HFFc6 (cell line): ENCODE measurements at regions not wholly inside any gene's neighbourhood (a gene's known extent, or its start where the extent isn't known, plus 50 kb on each side); places are given as distances from the start of the nearest gene placed in this dataset.

Source experiments
- DNase-seq: peaks from one replicate; pipeline ENCODE4 v3.0.0-alpha.2; 2018
- H3K27ac Mint-ChIP-seq: 2 replicates; pipeline ENCODE4 v1.8.0; 2020; ENCODE audit warnings: mild to moderate bottlenecking, mixed read lengths
- H3K27me3 Mint-ChIP-seq: 2 replicates; pipeline ENCODE4 v1.8.0; 2021; ENCODE audit warnings: mild to moderate bottlenecking, moderate library complexity, mixed read lengths; ENCODE audit not compliant: insufficient read depth
- H3K36me3 Mint-ChIP-seq: 2 replicates; pipeline ENCODE4 v1.8.0; 2021; ENCODE audit warnings: low read depth, mixed read lengths
- H3K4me1 Mint-ChIP-seq: 2 replicates; pipeline ENCODE4 v1.8.0; 2020; ENCODE audit warnings: low read depth, mixed read lengths
- H3K4me3 Mint-ChIP-seq: 2 replicates; pipeline ENCODE4 v1.8.0; 2020; ENCODE audit warnings: mild to moderate bottlenecking, moderate library complexity, mixed read lengths
- H3K9me3 Mint-ChIP-seq: 2 replicates; pipeline ENCODE4 v1.8.0; 2020; ENCODE audit warnings: mild to moderate bottlenecking, mixed read lengths
- TF ChIP-seq, protein P1 (sequence below): fragments of 200-600 bp; sonication (generic); IDR thresholded peaks from 2 replicates; pipeline ENCODE4 v1.5.0; 2021; ENCODE audit warnings: antibody characterized with exemption, mild to moderate bottlenecking

DNA sequence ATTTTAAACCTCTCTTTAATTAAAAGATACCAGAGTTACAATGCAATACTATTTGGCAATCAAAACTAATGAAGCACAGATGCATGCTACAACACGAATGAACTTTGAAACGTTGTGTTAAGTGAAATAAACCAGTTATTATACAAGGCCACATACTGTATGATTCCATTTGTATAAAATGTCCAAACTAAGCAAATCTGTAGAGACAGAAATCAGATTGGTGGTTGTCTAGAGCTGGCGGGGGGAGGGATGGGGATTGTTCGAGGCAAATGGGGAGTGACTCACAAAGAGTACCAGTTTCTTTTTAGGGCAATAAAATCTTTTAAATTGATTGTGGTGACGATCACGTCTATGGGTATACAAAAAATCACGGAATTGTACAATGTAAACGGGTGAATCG lies 677.0 kb downstream of the NTRK3 start:
- TF ChIP-seq, protein P1, sequence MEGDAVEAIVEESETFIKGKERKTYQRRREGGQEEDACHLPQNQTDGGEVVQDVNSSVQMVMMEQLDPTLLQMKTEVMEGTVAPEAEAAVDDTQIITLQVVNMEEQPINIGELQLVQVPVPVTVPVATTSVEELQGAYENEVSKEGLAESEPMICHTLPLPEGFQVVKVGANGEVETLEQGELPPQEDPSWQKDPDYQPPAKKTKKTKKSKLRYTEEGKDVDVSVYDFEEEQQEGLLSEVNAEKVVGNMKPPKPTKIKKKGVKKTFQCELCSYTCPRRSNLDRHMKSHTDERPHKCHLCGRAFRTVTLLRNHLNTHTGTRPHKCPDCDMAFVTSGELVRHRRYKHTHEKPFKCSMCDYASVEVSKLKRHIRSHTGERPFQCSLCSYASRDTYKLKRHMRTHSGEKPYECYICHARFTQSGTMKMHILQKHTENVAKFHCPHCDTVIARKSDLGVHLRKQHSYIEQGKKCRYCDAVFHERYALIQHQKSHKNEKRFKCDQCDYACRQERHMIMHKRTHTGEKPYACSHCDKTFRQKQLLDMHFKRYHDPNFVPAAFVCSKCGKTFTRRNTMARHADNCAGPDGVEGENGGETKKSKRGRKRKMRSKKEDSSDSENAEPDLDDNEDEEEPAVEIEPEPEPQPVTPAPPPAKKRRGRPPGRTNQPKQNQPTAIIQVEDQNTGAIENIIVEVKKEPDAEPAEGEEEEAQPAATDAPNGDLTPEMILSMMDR: no peak
- H3K4me1 Mint-ChIP-seq: peaks cover 10% of the 10 kb centered on the region; the same call in 1 of the 2 replicates

DNA sequence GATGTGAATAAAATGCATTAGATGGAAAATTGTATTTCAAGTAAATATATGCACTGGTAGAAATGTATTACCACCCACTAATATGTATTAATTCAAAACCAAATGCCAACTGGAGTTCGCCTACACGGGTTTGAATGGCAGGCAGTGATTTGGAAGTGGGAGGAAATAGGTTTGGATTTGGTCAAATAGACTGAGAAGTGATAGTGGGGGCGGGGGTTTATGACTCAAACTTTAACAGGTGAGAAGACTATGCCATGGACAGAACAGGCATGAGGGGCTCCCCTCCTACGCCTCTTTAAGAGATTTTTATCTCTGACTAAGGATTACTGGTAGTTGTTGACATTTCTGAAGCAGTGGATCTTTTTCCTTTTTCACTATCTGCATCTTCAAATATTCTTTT lies 677.8 kb downstream of the NTRK3 start:
- peaks cover 11% of the 10 kb centered on the region; the same call in 1 of the 2 replicates for H3K4me1 Mint-ChIP-seq
- no peak for DNase-seq
- H3K36me3 Mint-ChIP-seq: no peaks in the 10 kb centered on the region
- no peaks in the 10 kb centered on the region for H3K9me3 Mint-ChIP-seq
- TF ChIP-seq, protein P1: no peak
- peaks cover 6% of the 10 kb centered on the region for H3K27me3 Mint-ChIP-seq
- H3K4me3 Mint-ChIP-seq: no peak overlapping the region
- H3K27ac Mint-ChIP-seq: no peak overlapping the region

More for the DNA sequence above, 677.0 kb downstream of the NTRK3 start:
- Mint-ChIP-seq H3K9me3 (no peaks in the 10 kb centered on the region), H3K4me3 (no peak overlapping the region), H3K27ac (no peak overlapping the region), H3K27me3 (peaks cover 6% of the 10 kb centered on the region), H3K36me3 (no peaks in the 10 kb centered on the region)
- no peak for DNase-seq

DNA sequence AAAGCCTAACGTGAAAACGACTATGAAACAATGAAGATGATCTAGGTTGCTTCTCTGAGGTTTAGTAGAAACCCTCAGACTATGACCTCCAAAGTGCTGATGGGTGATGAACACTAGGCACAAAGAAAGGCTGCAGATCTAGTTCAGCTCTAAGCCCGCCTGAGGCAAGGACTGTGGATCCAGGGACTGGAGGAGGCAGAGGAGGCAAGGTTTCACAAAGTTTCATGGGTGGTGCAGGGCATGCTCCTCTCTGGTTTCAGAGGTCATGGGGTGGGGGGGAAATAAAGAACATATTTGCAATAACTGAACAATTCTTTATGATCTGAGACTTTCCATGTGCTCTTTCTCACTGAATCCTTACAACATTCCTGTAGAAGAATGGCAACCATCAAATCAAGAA lies 679.2 kb downstream of the NTRK3 start:
- no peaks in the 10 kb centered on the region for H3K36me3 Mint-ChIP-seq

DNA sequence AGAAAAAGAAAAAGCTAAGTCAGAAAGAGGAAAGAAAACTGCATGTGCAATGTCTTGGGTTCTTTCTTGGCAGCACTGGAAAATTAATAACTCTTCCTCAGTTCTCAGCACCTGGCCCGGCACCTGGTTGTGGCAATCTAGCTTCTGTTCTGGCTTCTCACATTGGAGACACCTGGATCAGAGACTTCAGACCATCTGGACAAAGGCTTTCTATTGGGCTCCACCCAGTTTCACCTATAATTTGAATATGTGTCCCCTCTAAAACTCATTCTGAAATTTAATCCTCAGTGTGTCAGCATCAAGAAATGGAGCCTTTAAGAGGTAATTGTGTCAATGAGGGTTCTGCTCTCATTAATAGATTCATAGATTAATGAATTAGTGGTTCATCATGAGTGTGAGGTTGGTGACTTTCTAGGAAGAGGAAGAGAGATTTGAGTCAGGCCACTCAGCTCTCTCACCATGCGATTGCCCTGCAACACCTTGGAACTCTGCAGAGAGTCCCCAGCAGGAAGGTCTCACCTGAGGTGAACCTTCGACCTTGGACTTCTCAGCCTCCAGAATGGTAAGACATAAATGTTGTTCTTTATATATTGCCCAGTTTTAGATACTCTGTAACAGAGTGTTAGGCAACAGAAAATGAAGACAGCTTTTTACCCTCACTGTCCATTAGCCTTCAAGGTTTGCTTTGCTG lies 679.9 kb downstream of the NTRK3 start:
- DNase-seq: no peak
- Mint-ChIP-seq H3K27me3 (peaks cover 6% of the 10 kb centered on the region), H3K4me3 (no peak overlapping the region), H3K4me1 (peaks cover 32% of the 10 kb centered on the region), H3K27ac (no peak overlapping the region), H3K36me3 (no peaks in the 10 kb centered on the region), H3K9me3 (no peaks in the 10 kb centered on the region)
- TF ChIP-seq, protein P1: no peak

More for the DNA sequence above, 679.2 kb downstream of the NTRK3 start:
- TF ChIP-seq, protein P1: no peak
- Mint-ChIP-seq H3K4me3 (no peak overlapping the region), H3K4me1 (peaks cover 25% of the 10 kb centered on the region), H3K27ac (no peak overlapping the region), H3K27me3 (peaks cover 6% of the 10 kb centered on the region), H3K9me3 (no peaks in the 10 kb centered on the region)
- no peak for DNase-seq

DNA sequence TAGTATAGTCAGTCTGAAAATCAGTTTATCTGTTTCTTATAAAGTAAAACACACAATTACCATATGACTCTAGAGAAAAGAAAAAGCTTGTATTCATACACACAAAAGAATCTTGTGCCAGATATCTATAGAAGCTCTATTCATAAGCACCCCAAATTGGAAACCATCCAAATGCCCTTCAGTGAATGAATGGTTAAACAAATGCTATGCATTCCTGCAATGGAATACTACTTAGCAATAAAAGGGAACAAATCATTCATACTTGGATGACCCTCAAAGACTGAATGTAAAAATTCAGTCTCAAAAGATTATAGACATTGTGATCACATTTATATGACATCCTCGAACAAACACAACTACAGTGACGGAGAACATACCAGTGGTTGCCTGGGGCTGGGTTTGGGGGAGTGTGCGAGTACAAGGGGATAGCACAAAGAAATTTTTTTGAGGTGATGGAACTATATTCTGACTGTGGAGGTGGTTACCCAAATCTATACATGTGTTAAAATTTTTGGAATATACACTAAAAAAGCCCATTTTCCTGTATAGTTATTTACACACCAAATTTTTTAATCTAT lies 680.6 kb downstream of the NTRK3 start:
- Mint-ChIP-seq H3K27me3 (peaks cover 6% of the 10 kb centered on the region), H3K36me3 (no peaks in the 10 kb centered on the region), H3K4me3 (no peak overlapping the region), H3K4me1 (peaks cover 39% of the 10 kb centered on the region), H3K27ac (no peak overlapping the region), H3K9me3 (no peaks in the 10 kb centered on the region)
- TF ChIP-seq, protein P1: no peak
- no peak for DNase-seq
